ENCODE measurements at regions not wholly inside any gene's neighbourhood (a gene's known extent, or its start where the extent isn't known, plus 50 kb on each side); places are given as distances from the start of the nearest gene placed in this dataset.
"Not testable (repeated sequence)": the region's sequence is repeated elsewhere in the genome, so short reads cannot be mapped to it uniquely, and the experiment has no call there.

DNA sequence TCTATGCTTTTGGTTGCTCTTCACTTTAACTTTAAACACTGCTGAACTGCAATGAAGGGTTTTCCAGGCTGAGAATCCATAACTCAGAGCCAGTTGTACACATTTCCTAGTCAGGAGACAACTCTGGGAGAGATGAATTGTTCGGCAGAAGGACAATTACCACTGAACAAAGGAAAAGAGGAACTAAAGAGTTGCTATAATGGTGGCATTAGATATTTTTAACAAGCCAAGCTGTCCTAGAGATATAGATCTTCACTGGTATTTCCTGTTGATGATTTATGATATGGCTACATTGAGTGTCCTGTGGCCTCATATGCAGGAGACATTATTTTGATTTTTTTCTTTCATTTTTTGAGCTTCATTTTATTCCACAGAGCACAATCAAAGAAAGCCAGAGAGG, 219.1 kb upstream of the PCSK5 start:
- no peaks in the 10 kb centered on the region; the same call in 1 of the 2 replicates for H3K9me3 ChIP-seq (ENCODE audit: low read depth, low read length)
- peak overlapping the region; percentile 88 for H3K27ac ChIP-seq
- H3K9ac ChIP-seq (ENCODE audit: insufficient read length) = peak overlapping the region; percentile 32
- no peak for TF ChIP-seq POLR2AphosphoS5 (IDR thresholded peaks at IDR 0.05; ENCODE audit: borderline replicate concordance, low read depth, low read length)
- TF ChIP-seq FOXP2 (optimal IDR thresholded peaks at IDR 0.05; ENCODE audit: control extremely low read depth, extremely low read length, insufficient read depth) = no peak
- no peak for TF ChIP-seq EZH2 (IDR thresholded peaks at IDR 0.05)
- peak overlapping the region; percentile 62 for H3K4me3 ChIP-seq
- H3K36me3 ChIP-seq (ENCODE audit: insufficient read depth, low read length) = no peaks in the 10 kb centered on the region
- peak; percentile 18 for DNase-seq (ENCODE audit: low read depth, low spot score)

DNA sequence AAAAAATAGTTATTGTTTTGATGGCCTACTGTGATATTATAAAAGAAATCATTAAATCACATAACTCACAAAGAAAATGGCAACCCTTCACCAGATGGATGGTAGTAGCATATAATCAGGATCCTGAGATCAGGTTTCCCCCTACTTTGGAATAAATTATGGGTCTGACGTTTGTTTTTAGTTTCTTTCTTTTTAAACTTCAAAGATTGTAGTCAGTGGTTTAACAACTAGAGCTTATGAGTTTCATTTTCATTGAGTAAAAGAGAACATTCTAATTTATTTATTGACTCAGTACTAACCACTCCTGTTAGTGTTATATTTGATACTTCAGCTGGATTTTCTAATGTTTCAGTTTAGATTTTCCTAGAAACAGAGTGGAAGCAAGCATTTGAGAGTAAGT, 218.0 kb upstream of the PCSK5 start:
- no peak for TF ChIP-seq EZH2 (IDR thresholded peaks at IDR 0.05)
- no peak for TF ChIP-seq FOXP2 (optimal IDR thresholded peaks at IDR 0.05; ENCODE audit: control extremely low read depth, extremely low read length, insufficient read depth)
- no peak for TF ChIP-seq POLR2AphosphoS5 (IDR thresholded peaks at IDR 0.05; ENCODE audit: borderline replicate concordance, low read depth, low read length)
- Histone ChIP-seq H3K9ac (ENCODE audit: insufficient read length) (no peak overlapping the region), H3K36me3 (ENCODE audit: insufficient read depth, low read length) (no peaks in the 10 kb centered on the region)

DNA sequence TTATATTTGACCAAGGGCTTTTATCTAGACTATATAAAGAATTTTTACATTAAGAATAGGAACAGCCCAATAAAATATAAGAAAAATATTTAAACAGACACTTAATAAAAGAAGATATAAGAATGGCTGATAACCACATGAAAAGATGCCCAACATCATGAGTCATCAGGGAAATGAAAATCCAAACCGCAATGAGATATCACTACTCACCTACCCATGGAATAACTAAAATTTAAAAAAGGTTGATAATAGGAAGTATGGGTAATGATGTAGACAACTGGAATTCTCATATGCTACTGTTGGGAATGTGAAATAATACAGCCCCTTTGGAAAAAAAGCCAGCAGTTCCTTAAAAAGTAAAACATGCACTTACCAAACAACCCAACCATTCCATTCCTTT, 206.9 kb upstream of the PCSK5 start:
- DNase-seq (ENCODE audit: low read depth, low spot score) = no peak
- no peak overlapping the region for H3K9ac ChIP-seq (ENCODE audit: insufficient read length)
- H3K4me3 ChIP-seq = no peak overlapping the region

More for the DNA sequence above, 218.0 kb upstream of the PCSK5 start:
- no peaks in the 10 kb centered on the region; the same call in 1 of the 2 replicates for H3K9me3 ChIP-seq (ENCODE audit: low read depth, low read length)
- DNase-seq (ENCODE audit: low read depth, low spot score) = no peak
- H3K27ac ChIP-seq = peak overlapping the region; percentile 88
- H3K4me3 ChIP-seq = no peak overlapping the region

DNA sequence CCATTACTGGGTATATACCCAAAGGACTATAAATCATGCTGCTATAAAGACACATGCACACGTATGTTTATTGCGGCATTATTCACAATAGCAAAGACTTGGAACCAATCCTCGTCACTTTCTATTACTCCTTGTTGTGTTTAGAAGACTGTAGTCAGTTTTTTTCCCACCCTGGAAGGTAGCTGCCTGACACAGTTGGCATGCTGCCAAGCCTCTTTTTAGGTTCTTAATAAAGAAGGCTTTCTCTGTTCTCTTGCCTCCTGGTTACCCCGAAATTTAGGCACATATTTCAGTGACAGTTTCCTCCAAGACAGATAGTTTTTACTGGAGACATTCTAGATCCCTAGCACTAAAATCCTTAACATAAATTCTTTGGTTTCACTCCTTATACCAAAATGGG, 205.4 kb upstream of the PCSK5 start:
- no peaks in the 10 kb centered on the region for H3K36me3 ChIP-seq (ENCODE audit: insufficient read depth, low read length)
- H3K9ac ChIP-seq (ENCODE audit: insufficient read length) = no peak overlapping the region
- H3K4me3 ChIP-seq = no peak overlapping the region
- DNase-seq (ENCODE audit: low read depth, low spot score) = no peak
- no peaks in the 10 kb centered on the region for H3K9me3 ChIP-seq (ENCODE audit: low read depth, low read length)
- H3K27ac ChIP-seq = no peak overlapping the region
- TF ChIP-seq POLR2AphosphoS5 (IDR thresholded peaks at IDR 0.05; ENCODE audit: borderline replicate concordance, low read depth, low read length) (no peak), FOXP2 (optimal IDR thresholded peaks at IDR 0.05; ENCODE audit: control extremely low read depth, extremely low read length, insufficient read depth) (no peak)

More for the DNA sequence above, 206.9 kb upstream of the PCSK5 start:
- TF ChIP-seq FOXP2 (optimal IDR thresholded peaks at IDR 0.05; ENCODE audit: control extremely low read depth, extremely low read length, insufficient read depth) = no peak
- no peak for TF ChIP-seq EZH2 (IDR thresholded peaks at IDR 0.05)
- no peak for TF ChIP-seq POLR2AphosphoS5 (IDR thresholded peaks at IDR 0.05; ENCODE audit: borderline replicate concordance, low read depth, low read length)
- no peaks in the 10 kb centered on the region for H3K36me3 ChIP-seq (ENCODE audit: insufficient read depth, low read length)
- no peaks in the 10 kb centered on the region for H3K9me3 ChIP-seq (ENCODE audit: low read depth, low read length)
- no peak overlapping the region for H3K27ac ChIP-seq

DNA sequence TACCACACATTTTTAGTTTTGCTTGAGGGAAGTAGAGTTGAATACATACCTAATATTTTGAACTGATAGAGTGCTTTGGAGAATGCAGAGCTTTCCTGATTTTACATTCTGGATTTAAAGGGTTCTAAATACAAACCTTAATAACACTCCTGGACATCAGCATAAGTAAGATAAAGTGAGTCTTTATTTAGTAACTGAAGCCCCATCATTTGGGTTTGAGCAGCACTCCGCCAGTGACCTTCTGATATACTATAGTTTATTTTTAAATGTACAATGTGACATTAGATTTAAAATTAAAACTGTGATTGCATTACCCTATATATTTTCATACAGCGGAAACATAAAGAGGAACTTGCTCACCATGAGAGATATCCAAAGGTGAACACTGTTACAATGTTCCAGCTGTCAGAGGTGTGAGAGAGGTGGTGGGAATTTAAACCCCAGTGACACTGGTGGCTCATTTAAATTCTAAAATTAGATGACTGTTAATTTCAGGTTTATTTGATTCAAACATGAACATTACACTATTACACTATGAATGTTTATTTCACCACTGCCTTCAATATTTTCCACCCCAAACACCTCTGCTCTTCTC, 203.0 kb upstream of the PCSK5 start:
- Histone ChIP-seq H3K9ac (ENCODE audit: insufficient read length) (no peak overlapping the region), H3K9me3 (ENCODE audit: low read depth, low read length) (no peaks in the 10 kb centered on the region), H3K36me3 (ENCODE audit: insufficient read depth, low read length) (no peaks in the 10 kb centered on the region), H3K27ac (no peak overlapping the region), H3K4me3 (no peak overlapping the region)
- no peak for DNase-seq (ENCODE audit: low read depth, low spot score)
- no peak for TF ChIP-seq EZH2 (IDR thresholded peaks at IDR 0.05)
- no peak for TF ChIP-seq FOXP2 (optimal IDR thresholded peaks at IDR 0.05; ENCODE audit: control extremely low read depth, extremely low read length, insufficient read depth)
- TF ChIP-seq POLR2AphosphoS5 (IDR thresholded peaks at IDR 0.05; ENCODE audit: borderline replicate concordance, low read depth, low read length) = no peak

DNA sequence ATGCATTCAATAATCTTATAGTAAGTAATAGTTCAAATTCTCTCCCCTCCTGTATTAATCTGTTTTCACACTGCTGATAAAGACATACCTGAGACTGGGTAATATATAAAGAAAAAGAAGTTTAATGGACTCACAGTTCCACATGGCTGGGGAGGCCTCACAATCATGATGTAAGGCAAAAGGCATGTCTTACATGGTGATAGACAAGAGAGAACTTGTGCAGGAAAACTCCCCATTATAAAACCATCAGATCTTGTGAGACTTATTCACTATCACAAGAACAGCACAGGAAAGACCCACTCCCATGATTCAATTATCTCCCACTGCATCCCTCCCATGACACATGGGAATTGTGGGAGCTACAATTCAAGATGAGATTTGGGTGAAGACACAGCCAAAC, 199.9 kb upstream of the PCSK5 start:
- H3K9ac ChIP-seq (ENCODE audit: insufficient read length); DNase-seq (ENCODE audit: low read depth, low spot score); H3K36me3 ChIP-seq (ENCODE audit: insufficient read depth, low read length); H3K4me3 ChIP-seq; H3K9me3 ChIP-seq (ENCODE audit: low read depth, low read length); H3K27ac ChIP-seq: not testable (repeated sequence)

DNA sequence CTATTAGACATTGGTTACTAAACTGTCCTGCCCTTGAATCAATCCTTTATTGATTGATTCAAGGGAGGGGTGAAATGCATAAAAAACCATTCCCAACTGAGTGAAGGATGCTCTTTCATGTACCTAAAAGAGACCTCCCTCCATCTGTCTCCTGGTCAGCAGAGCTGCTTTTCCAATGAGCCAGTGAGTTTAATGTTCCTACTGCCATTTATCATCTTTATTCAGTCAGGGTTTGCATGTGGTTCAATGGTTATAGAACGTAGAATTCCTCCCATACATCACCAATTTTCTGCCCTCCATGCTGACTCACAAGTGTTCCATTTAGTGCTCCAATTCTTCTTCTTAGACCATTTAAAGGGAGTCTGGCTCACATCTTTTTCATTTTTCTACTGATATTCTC, 199.1 kb upstream of the PCSK5 start:
- no peaks in the 10 kb centered on the region for H3K36me3 ChIP-seq (ENCODE audit: insufficient read depth, low read length)
- no peak overlapping the region for H3K27ac ChIP-seq
- H3K9me3 ChIP-seq (ENCODE audit: low read depth, low read length) = no peaks in the 10 kb centered on the region
- H3K4me3 ChIP-seq = no peak overlapping the region
- DNase-seq (ENCODE audit: low read depth, low spot score) = no peak
- TF ChIP-seq EZH2 (IDR thresholded peaks at IDR 0.05) (no peak), FOXP2 (optimal IDR thresholded peaks at IDR 0.05; ENCODE audit: control extremely low read depth, extremely low read length, insufficient read depth) (no peak), POLR2AphosphoS5 (IDR thresholded peaks at IDR 0.05; ENCODE audit: borderline replicate concordance, low read depth, low read length) (no peak)
- no peak overlapping the region for H3K9ac ChIP-seq (ENCODE audit: insufficient read length)

DNA sequence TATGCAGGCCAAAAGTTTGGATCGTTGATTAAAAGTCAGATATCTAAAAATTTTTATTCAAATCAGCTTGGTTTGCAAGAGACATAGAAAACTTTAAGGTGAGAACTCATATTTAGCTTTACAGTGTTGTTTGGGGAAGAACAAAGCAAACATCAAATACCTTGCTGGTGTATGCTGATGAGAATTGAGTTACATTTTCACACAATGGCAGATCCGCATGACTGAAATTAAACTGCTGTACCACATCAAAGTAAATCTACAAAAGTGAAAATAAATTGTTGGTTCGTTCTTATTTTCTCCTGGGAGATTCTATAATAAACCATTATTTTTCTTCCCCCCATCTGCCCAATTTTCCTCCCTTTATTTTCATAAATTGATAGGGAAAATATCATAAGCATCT, 198.2 kb upstream of the PCSK5 start:
- no peak overlapping the region for H3K27ac ChIP-seq
- no peak for TF ChIP-seq FOXP2 (optimal IDR thresholded peaks at IDR 0.05; ENCODE audit: control extremely low read depth, extremely low read length, insufficient read depth)
- no peak for TF ChIP-seq EZH2 (IDR thresholded peaks at IDR 0.05)
- TF ChIP-seq POLR2AphosphoS5 (IDR thresholded peaks at IDR 0.05; ENCODE audit: borderline replicate concordance, low read depth, low read length) = no peak
- no peak overlapping the region for H3K4me3 ChIP-seq
- H3K9me3 ChIP-seq (ENCODE audit: low read depth, low read length) = no peaks in the 10 kb centered on the region
- no peak overlapping the region for H3K9ac ChIP-seq (ENCODE audit: insufficient read length)
- DNase-seq (ENCODE audit: low read depth, low spot score) = no peak
- H3K36me3 ChIP-seq (ENCODE audit: insufficient read depth, low read length) = no peaks in the 10 kb centered on the region

DNA sequence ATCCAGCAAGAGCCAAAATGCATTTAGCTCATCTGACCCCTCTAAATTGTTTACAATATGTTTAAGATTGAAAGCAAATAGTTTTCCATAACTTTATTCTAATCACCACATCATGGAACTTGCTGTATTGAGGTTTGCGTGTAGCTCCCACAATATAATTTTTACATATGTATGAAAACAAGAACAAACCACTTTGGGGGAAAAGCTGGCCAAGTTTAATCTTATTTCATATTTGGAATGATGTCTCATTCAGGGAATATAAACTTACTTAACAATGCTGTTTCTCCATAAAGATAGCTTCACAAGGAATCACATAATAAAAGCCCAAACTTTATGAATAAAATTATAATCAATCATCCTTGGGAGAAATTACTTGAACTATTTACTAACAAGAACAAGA, 194.6 kb upstream of the PCSK5 start:
- Histone ChIP-seq H3K9ac (ENCODE audit: insufficient read length) (no peak overlapping the region), H3K4me3 (no peak overlapping the region), H3K36me3 (ENCODE audit: insufficient read depth, low read length) (no peaks in the 10 kb centered on the region), H3K9me3 (ENCODE audit: low read depth, low read length) (no peaks in the 10 kb centered on the region), H3K27ac (no peak overlapping the region)
- TF ChIP-seq EZH2 (IDR thresholded peaks at IDR 0.05) (no peak), POLR2AphosphoS5 (IDR thresholded peaks at IDR 0.05; ENCODE audit: borderline replicate concordance, low read depth, low read length) (no peak), FOXP2 (optimal IDR thresholded peaks at IDR 0.05; ENCODE audit: control extremely low read depth, extremely low read length, insufficient read depth) (no peak)
- DNase-seq (ENCODE audit: low read depth, low spot score) = no peak
